ENCODE measurements at regions not wholly inside any gene's neighbourhood (a gene's known extent, or its start where the extent isn't known, plus 50 kb on each side); places are given as distances from the start of the nearest gene placed in this dataset.
"Not testable (repeated sequence)": the region's sequence is repeated elsewhere in the genome, so short reads cannot be mapped to it uniquely, and the experiment has no call there.

DNA sequence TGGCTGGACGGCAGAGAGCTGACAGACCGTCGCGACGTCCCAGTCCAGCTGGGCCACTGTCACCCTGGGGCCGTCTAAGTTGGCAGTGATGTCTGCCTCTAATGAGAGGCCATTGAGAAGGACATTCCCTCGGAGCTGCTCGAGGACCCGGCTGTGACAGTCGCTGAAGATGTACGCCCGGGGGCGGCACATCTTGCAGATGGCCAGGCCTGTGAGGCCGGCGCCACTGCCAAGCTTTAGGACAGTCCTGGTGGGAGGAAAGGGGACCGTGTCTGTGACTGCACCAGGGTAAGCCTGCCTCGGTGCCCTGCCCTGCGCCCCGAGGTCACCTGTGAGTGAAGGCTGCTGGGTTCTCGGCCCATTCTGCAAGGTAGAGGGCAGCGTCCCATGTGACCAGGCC lies 181.6 kb downstream of the ADRA2C start:
- TF ChIP-seq, protein P1, sequence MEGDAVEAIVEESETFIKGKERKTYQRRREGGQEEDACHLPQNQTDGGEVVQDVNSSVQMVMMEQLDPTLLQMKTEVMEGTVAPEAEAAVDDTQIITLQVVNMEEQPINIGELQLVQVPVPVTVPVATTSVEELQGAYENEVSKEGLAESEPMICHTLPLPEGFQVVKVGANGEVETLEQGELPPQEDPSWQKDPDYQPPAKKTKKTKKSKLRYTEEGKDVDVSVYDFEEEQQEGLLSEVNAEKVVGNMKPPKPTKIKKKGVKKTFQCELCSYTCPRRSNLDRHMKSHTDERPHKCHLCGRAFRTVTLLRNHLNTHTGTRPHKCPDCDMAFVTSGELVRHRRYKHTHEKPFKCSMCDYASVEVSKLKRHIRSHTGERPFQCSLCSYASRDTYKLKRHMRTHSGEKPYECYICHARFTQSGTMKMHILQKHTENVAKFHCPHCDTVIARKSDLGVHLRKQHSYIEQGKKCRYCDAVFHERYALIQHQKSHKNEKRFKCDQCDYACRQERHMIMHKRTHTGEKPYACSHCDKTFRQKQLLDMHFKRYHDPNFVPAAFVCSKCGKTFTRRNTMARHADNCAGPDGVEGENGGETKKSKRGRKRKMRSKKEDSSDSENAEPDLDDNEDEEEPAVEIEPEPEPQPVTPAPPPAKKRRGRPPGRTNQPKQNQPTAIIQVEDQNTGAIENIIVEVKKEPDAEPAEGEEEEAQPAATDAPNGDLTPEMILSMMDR (conservative IDR thresholded peaks at IDR 0.05), result not testable (repeated sequence)
- TF ChIP-seq EZH2 (IDR thresholded peaks at IDR 0.05; ENCODE audit: low read depth), result not testable (repeated sequence)

Data from PC-9 (cell line).